ENCODE measurements at regions not wholly inside any gene's neighbourhood (a gene's known extent, or its start where the extent isn't known, plus 50 kb on each side); places are given as distances from the start of the nearest gene placed in this dataset.
"Not testable (repeated sequence)": the region's sequence is repeated elsewhere in the genome, so short reads cannot be mapped to it uniquely, and the experiment has no call there.

DNA sequence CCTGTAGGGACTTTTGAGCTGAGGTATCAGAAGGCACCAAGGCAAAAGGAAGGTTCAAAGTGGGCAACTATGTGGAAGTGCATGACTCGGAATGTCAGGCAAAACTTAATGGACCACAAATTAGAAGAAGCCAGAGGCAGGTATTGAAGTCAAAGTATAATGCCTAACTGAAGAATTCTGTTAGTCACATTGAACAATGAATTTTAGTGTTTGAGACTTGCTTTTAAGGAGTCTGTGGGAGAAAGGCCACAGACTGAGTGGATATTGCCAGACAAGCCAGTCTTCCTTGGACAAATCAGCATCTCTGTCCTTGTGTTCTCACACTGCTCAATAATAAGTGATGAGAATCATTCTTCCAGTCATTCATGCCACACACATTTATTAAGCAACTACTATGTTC, 498.9 kb downstream of the STK39 start:
- H3K79me2 ChIP-seq (replicated peaks; ENCODE audit: insufficient read depth, low read length), result no peaks in the 10 kb centered on the region
- H3K9ac ChIP-seq (ENCODE audit: low read length), result no peak overlapping the region
- no peak overlapping the region for H3K4me3 ChIP-seq (ENCODE audit: low read length)
- H3K36me3 ChIP-seq (ENCODE audit: insufficient read depth, low read length), result no peaks in the 10 kb centered on the region
- no peaks in the 10 kb centered on the region for H3K9me3 ChIP-seq (ENCODE audit: low read length)
- H2AFZ ChIP-seq (ENCODE audit: low read depth, low read length), result no peak overlapping the region
- no peaks in the 10 kb centered on the region for H3K27me3 ChIP-seq (ENCODE audit: insufficient read depth, low read depth, low read length)
- H4K20me1 ChIP-seq (ENCODE audit: insufficient read depth), result no peaks in the 10 kb centered on the region
- no peaks in the 10 kb centered on the region for H3F3A ChIP-seq (ENCODE audit: insufficient read depth, low read length, poor library complexity, severe bottlenecking)
- no peaks in the 10 kb centered on the region for H3K9me2 ChIP-seq (ENCODE audit: insufficient read depth, low read length)
- H3K27ac ChIP-seq (ENCODE audit: low read length), result no peak overlapping the region
- TF ChIP-seq, protein P1, sequence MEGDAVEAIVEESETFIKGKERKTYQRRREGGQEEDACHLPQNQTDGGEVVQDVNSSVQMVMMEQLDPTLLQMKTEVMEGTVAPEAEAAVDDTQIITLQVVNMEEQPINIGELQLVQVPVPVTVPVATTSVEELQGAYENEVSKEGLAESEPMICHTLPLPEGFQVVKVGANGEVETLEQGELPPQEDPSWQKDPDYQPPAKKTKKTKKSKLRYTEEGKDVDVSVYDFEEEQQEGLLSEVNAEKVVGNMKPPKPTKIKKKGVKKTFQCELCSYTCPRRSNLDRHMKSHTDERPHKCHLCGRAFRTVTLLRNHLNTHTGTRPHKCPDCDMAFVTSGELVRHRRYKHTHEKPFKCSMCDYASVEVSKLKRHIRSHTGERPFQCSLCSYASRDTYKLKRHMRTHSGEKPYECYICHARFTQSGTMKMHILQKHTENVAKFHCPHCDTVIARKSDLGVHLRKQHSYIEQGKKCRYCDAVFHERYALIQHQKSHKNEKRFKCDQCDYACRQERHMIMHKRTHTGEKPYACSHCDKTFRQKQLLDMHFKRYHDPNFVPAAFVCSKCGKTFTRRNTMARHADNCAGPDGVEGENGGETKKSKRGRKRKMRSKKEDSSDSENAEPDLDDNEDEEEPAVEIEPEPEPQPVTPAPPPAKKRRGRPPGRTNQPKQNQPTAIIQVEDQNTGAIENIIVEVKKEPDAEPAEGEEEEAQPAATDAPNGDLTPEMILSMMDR (IDR thresholded peaks at IDR 0.05; ENCODE audit: poor library complexity, severe bottlenecking), result no peak
- no peak for TF ChIP-seq SMC3 (conservative IDR thresholded peaks at IDR 0.05; ENCODE audit: poor library complexity)
- no peak for TF ChIP-seq MXI1 (conservative IDR thresholded peaks at IDR 0.05; ENCODE audit: poor library complexity, severe bottlenecking)
- TF ChIP-seq, protein P2, sequence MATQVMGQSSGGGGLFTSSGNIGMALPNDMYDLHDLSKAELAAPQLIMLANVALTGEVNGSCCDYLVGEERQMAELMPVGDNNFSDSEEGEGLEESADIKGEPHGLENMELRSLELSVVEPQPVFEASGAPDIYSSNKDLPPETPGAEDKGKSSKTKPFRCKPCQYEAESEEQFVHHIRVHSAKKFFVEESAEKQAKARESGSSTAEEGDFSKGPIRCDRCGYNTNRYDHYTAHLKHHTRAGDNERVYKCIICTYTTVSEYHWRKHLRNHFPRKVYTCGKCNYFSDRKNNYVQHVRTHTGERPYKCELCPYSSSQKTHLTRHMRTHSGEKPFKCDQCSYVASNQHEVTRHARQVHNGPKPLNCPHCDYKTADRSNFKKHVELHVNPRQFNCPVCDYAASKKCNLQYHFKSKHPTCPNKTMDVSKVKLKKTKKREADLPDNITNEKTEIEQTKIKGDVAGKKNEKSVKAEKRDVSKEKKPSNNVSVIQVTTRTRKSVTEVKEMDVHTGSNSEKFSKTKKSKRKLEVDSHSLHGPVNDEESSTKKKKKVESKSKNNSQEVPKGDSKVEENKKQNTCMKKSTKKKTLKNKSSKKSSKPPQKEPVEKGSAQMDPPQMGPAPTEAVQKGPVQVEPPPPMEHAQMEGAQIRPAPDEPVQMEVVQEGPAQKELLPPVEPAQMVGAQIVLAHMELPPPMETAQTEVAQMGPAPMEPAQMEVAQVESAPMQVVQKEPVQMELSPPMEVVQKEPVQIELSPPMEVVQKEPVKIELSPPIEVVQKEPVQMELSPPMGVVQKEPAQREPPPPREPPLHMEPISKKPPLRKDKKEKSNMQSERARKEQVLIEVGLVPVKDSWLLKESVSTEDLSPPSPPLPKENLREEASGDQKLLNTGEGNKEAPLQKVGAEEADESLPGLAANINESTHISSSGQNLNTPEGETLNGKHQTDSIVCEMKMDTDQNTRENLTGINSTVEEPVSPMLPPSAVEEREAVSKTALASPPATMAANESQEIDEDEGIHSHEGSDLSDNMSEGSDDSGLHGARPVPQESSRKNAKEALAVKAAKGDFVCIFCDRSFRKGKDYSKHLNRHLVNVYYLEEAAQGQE (IDR thresholded peaks at IDR 0.05; ENCODE audit: borderline replicate concordance), result no peak
- no peak for TF ChIP-seq EZH2 (IDR thresholded peaks at IDR 0.05; ENCODE audit: borderline replicate concordance, insufficient read depth, low read length, poor library complexity, severe bottlenecking)
- TF ChIP-seq RAD21 (conservative IDR thresholded peaks at IDR 0.05), result no peak
- TF ChIP-seq POLR2AphosphoS5 (IDR thresholded peaks at IDR 0.05), result no peak
- TF ChIP-seq EP300 (conservative IDR thresholded peaks at IDR 0.05; ENCODE audit: poor library complexity, severe bottlenecking), result no peak
- no peak for TF ChIP-seq TAF1 (IDR thresholded peaks at IDR 0.05; ENCODE audit: low read depth)
- no peak overlapping the region for H3K4me2 ChIP-seq (ENCODE audit: low read length)

DNA sequence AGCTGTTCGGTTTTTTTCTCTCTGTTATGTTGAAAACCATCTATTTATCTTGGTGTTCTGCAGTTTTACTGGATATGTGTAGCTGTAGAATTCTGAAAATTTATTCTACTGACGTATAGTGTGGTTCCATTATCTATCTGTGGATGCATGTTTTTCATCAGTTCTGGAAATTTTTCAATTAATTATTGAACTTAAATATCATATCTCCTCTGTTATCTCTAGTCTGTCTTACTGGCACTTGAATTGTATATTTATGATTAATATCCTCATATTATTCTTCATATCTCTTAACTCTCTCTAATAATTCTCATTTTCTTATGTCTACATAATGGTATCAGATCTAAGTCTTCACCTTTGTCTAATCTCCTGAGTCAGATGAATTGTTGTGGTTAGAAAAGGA, 501.7 kb downstream of the STK39 start:
- TF ChIP-seq, protein P2 (IDR thresholded peaks at IDR 0.05; ENCODE audit: borderline replicate concordance), result no peak
- TF ChIP-seq MXI1 (conservative IDR thresholded peaks at IDR 0.05; ENCODE audit: poor library complexity, severe bottlenecking) (no peak), TAF1 (IDR thresholded peaks at IDR 0.05; ENCODE audit: low read depth) (no peak), EZH2 (IDR thresholded peaks at IDR 0.05; ENCODE audit: borderline replicate concordance, insufficient read depth, low read length, poor library complexity, severe bottlenecking) (no peak), POLR2AphosphoS5 (IDR thresholded peaks at IDR 0.05) (no peak), SMC3 (conservative IDR thresholded peaks at IDR 0.05; ENCODE audit: poor library complexity) (no peak), EP300 (conservative IDR thresholded peaks at IDR 0.05; ENCODE audit: poor library complexity, severe bottlenecking) (no peak), RAD21 (conservative IDR thresholded peaks at IDR 0.05) (no peak)
- TF ChIP-seq, protein P1 (IDR thresholded peaks at IDR 0.05; ENCODE audit: poor library complexity, severe bottlenecking), result no peak
- H4K20me1 ChIP-seq (ENCODE audit: insufficient read depth), result no peaks in the 10 kb centered on the region

DNA sequence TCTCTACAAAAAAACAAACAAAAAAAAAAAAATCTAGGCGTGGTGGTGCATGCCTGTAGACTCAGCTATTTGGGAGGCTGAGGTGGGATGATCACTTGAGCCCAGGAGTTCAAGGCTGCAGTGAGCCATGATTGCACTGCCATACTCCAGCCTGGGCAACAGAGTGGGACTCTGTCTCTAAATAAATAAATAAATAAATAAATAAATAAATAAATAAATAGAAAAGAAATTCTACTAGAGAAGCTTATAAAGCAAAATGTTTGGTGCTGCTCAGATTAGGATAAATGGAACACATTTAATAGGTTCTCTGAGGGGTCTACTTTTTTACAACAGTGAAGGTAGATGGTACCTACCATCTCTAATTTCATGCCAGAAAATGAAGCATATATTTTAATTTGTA, 507.5 kb downstream of the STK39 start:
- not testable (repeated sequence) for H3K27ac ChIP-seq (ENCODE audit: low read length); H2AFZ ChIP-seq (ENCODE audit: low read depth, low read length); H3F3A ChIP-seq (ENCODE audit: insufficient read depth, low read length, poor library complexity, severe bottlenecking); H3K9ac ChIP-seq (ENCODE audit: low read length); H4K20me1 ChIP-seq (ENCODE audit: insufficient read depth); H3K27me3 ChIP-seq (ENCODE audit: insufficient read depth, low read depth, low read length); H3K4me2 ChIP-seq (ENCODE audit: low read length); H3K79me2 ChIP-seq (replicated peaks; ENCODE audit: insufficient read depth, low read length); H3K9me3 ChIP-seq (ENCODE audit: low read length); H3K9me2 ChIP-seq (ENCODE audit: insufficient read depth, low read length); H3K4me3 ChIP-seq (ENCODE audit: low read length); H3K36me3 ChIP-seq (ENCODE audit: insufficient read depth, low read length)

More for the DNA sequence above, 501.7 kb downstream of the STK39 start:
- Histone ChIP-seq H3K9me2 (ENCODE audit: insufficient read depth, low read length) (no peaks in the 10 kb centered on the region), H3K79me2 (replicated peaks; ENCODE audit: insufficient read depth, low read length) (no peaks in the 10 kb centered on the region), H3F3A (ENCODE audit: insufficient read depth, low read length, poor library complexity, severe bottlenecking) (no peaks in the 10 kb centered on the region), H3K9me3 (ENCODE audit: low read length) (no peaks in the 10 kb centered on the region), H3K9ac (ENCODE audit: low read length) (no peak overlapping the region), H3K27ac (ENCODE audit: low read length) (no peak overlapping the region), H3K27me3 (ENCODE audit: insufficient read depth, low read depth, low read length) (no peaks in the 10 kb centered on the region), H2AFZ (ENCODE audit: low read depth, low read length) (no peak overlapping the region), H3K36me3 (ENCODE audit: insufficient read depth, low read length) (no peaks in the 10 kb centered on the region), H3K4me2 (ENCODE audit: low read length) (no peak overlapping the region), H3K4me3 (ENCODE audit: low read length) (no peak overlapping the region)

Data from neural cell (in vitro differentiated cells).